HuH-7.5 (cell line): ENCODE measurements at regions not wholly inside any gene's neighbourhood (a gene's known extent, or its start where the extent isn't known, plus 50 kb on each side); places are given as distances from the start of the nearest gene placed in this dataset.

Source experiments
- DNase-seq: peaks from one replicate; pipeline ENCODE4 v3.0.0; 2011; ENCODE audit warnings: low spot score

DNA sequence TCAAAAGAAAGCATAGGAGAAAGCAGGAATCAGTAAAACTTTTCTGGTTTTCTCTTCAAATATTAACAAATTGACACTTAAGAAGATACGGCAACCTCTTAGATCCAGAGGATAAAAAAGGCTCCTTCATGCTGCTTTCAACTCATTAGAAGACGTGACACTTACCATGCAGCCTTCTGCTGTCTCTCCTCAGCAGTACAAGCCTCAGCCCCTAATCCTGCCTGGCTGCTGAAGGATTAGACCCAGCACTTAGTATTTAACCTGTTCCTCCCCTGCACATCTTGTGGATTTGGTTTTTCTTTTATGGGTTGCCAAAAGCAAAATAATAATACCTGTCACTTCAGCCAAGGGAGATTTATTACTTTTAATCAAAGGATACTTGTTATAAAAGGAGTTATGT is 108.4 kb downstream of the LYZL1 start:
- no peak for DNase-seq

DNA sequence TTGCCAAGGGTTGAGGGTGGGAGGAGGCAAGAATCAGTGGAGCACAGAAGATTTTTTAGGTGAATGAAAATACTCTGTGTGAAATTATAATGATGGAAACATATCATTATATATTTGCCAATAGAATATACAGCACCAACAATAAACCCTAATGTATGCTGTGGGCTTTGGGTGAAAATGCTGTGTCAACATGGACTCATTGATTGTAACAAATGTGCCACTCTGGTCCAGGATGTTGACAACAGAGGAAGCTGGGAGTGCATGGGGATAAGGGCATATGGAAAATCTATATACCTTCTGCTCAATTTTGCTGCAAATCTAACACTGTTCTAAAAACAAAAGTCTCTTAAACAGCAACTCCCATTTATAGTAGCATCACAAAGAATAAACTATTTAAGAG is 114.3 kb downstream of the LYZL1 start:
- DNase-seq: no peak

DNA sequence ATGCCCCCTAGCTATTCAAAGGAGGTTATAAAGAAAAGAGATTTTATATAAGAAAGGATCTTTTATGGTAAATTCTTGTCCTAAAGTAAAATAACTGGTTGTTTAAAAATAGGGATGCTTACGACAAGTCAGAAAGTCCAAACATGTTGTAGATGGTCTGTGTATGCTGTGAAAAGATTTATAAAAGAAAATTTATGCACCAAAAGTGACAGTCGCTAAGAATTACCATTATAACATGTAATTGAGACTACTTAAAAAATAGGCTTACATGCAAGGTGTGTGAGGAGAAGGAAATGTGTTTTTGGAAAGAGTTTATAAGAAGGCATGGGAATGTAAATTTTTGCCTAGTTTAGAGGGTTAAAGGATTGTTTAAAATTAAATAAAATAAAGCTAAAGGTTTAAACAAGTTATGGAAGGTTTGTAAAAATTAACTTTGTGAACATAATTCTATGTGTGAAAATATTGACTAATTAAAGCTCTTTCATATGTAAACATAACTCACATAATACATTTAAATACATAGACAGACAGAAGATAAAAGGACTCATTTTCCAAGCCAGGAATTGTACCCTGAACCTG is 118.5 kb downstream of the LYZL1 start:
- no peak for DNase-seq
